Activated CD8-positive, alpha-beta memory T cell treated with anti-CD3 and anti-CD28 coated beads, Interleukin-2, amount 10 ng/mL, durations not matched to agents 7 days and 5 days (primary cell): ENCODE measurements at regions not wholly inside any gene's neighbourhood (a gene's known extent, or its start where the extent isn't known, plus 50 kb on each side); places are given as distances from the start of the nearest gene placed in this dataset.
"Not testable (repeated sequence)": the region's sequence is repeated elsewhere in the genome, so short reads cannot be mapped to it uniquely, and the experiment has no call there.

Source experiments
- ATAC-seq: fragments of 150-1000 bp; cut with Tn5 transposase; one replicate; pipeline ENCODE4 v1.10.0; 2021; ENCODE audit warnings: moderate library complexity
- CTCF ChIA-PET: fragments of 350-600 bp; sonication (Branson Sonifier 250); formaldehyde crosslinking; loops from one replicate; lab custom pipeline; 2021; ENCODE audit warnings: antibody characterized with exemption; lab: Charles Lee
- DNase-seq: peaks from one replicate; pipeline ENCODE4 v3.0.0-alpha.2; 2020
- H3K27ac Mint-ChIP-seq: one replicate; pipeline ENCODE4 v1.8.0; 2021; ENCODE audit warnings: mild to moderate bottlenecking, mixed read lengths
- H3K27me3 Mint-ChIP-seq: one replicate; pipeline ENCODE4 v1.8.0; 2021; ENCODE audit warnings: mixed read lengths
- H3K36me3 Mint-ChIP-seq: one replicate; pipeline ENCODE4 v1.8.0; 2021; ENCODE audit warnings: mild to moderate bottlenecking, mixed read lengths
- H3K4me1 Mint-ChIP-seq: one replicate; pipeline ENCODE4 v1.8.0; 2021; ENCODE audit warnings: mixed read lengths
- H3K4me3 Mint-ChIP-seq: one replicate; pipeline ENCODE4 v1.8.0; 2021; ENCODE audit warnings: mild to moderate bottlenecking, moderate library complexity, mixed read lengths
- H3K9me3 Mint-ChIP-seq: one replicate; pipeline ENCODE4 v1.8.0; 2022; ENCODE audit warnings: low read depth, mixed read lengths

GRCh38 chr13:83709426-83710132 is 172.7 kb downstream of the SLITRK1 start:
- ATAC-seq (no peak), DNase-seq (no peak)
- Mint-ChIP-seq H3K4me3 (no peak overlapping the region), H3K9me3 (no peaks in the 10 kb centered on the region), H3K27me3 (no peaks in the 10 kb centered on the region), H3K27ac (no peak overlapping the region), H3K36me3 (no peaks in the 10 kb centered on the region), H3K4me1 (no peaks in the 10 kb centered on the region)
- CTCF ChIA-PET, result no interaction called here

GRCh38 chr13:83702021-83702420 is 180.3 kb downstream of the SLITRK1 start:
- no peaks in the 10 kb centered on the region for H3K27me3 Mint-ChIP-seq
- CTCF ChIA-PET, result no interaction called here

GRCh38 chr13:83692800-83693199 is 189.5 kb downstream of the SLITRK1 start:
- DNase-seq, result no peak
- Mint-ChIP-seq H3K36me3 (no peaks in the 10 kb centered on the region), H3K4me1 (no peaks in the 10 kb centered on the region), H3K27ac (no peak overlapping the region), H3K27me3 (no peaks in the 10 kb centered on the region), H3K4me3 (no peak overlapping the region), H3K9me3 (peaks cover 5% of the 10 kb centered on the region)
- CTCF ChIA-PET, result no interaction called here
- ATAC-seq, result no peak

More at GRCh38 chr13:83702021-83702420, 180.3 kb downstream of the SLITRK1 start:
- Mint-ChIP-seq H3K9me3 (no peaks in the 10 kb centered on the region), H3K4me1 (no peaks in the 10 kb centered on the region), H3K4me3 (no peak overlapping the region), H3K36me3 (no peaks in the 10 kb centered on the region), H3K27ac (no peak overlapping the region)
- ATAC-seq, result no peak
- DNase-seq, result no peak

- DNase-seq (no peak), ATAC-seq (no peak)
- CTCF ChIA-PET, result no interaction called here
- H3K36me3 Mint-ChIP-seq, result no peaks in the 10 kb centered on the region
- H3K27ac Mint-ChIP-seq, result no peak overlapping the region
- H3K4me1 Mint-ChIP-seq, result no peaks in the 10 kb centered on the region
- H3K4me3 Mint-ChIP-seq, result no peak overlapping the region
- no peaks in the 10 kb centered on the region for H3K27me3 Mint-ChIP-seq
- peaks cover 5% of the 10 kb centered on the region for H3K9me3 Mint-ChIP-seq
Observed at GRCh38 chr13:83691966-83692365, 190.3 kb downstream of the SLITRK1 start.

- H3K27ac Mint-ChIP-seq, result no peak overlapping the region
- H3K4me3 Mint-ChIP-seq, result no peak overlapping the region
- no peaks in the 10 kb centered on the region for H3K36me3 Mint-ChIP-seq
- no peaks in the 10 kb centered on the region for H3K27me3 Mint-ChIP-seq
- no peak for ATAC-seq
- DNase-seq, result no peak
- no peaks in the 10 kb centered on the region for H3K9me3 Mint-ChIP-seq
- H3K4me1 Mint-ChIP-seq, result no peaks in the 10 kb centered on the region
- CTCF ChIA-PET, result no interaction called here
Observed at GRCh38 chr13:83681547-83681946, 200.7 kb downstream of the SLITRK1 start.

GRCh38 chr13:83677985-83678384 is 204.3 kb downstream of the SLITRK1 start:
- no peak overlapping the region for H3K4me3 Mint-ChIP-seq
- H3K27me3 Mint-ChIP-seq, result no peaks in the 10 kb centered on the region
- no peak overlapping the region for H3K27ac Mint-ChIP-seq
- no peaks in the 10 kb centered on the region for H3K4me1 Mint-ChIP-seq
- H3K36me3 Mint-ChIP-seq, result no peaks in the 10 kb centered on the region
- DNase-seq (no peak), ATAC-seq (no peak)
- CTCF ChIA-PET, result no interaction called here
- peaks cover 2% of the 10 kb centered on the region for H3K9me3 Mint-ChIP-seq

GRCh38 chr13:83672612-83673011 is 209.7 kb downstream of the SLITRK1 start:
- no peak for ATAC-seq
- Mint-ChIP-seq H3K9me3 (peaks cover 11% of the 10 kb centered on the region), H3K27ac (no peak overlapping the region)

GRCh38 chr13:83667606-83668005 is 214.7 kb downstream of the SLITRK1 start:
- Mint-ChIP-seq H3K9me3 (peaks cover 8% of the 10 kb centered on the region), H3K4me3 (no peak overlapping the region), H3K27ac (no peak overlapping the region), H3K27me3 (no peaks in the 10 kb centered on the region), H3K36me3 (no peaks in the 10 kb centered on the region), H3K4me1 (no peaks in the 10 kb centered on the region)
- ATAC-seq, result no peak
- DNase-seq, result no peak
- CTCF ChIA-PET, result no interaction called here

More at GRCh38 chr13:83672612-83673011, 209.7 kb downstream of the SLITRK1 start:
- no peaks in the 10 kb centered on the region for H3K27me3 Mint-ChIP-seq
- CTCF ChIA-PET, result no interaction called here
- no peak overlapping the region for H3K4me3 Mint-ChIP-seq
- H3K36me3 Mint-ChIP-seq, result no peaks in the 10 kb centered on the region
- H3K4me1 Mint-ChIP-seq, result no peaks in the 10 kb centered on the region
- DNase-seq, result no peak

- Mint-ChIP-seq H3K36me3 (no peaks in the 10 kb centered on the region), H3K9me3 (peaks cover 4% of the 10 kb centered on the region), H3K4me3 (no peak overlapping the region), H3K27me3 (no peaks in the 10 kb centered on the region), H3K27ac (no peak overlapping the region), H3K4me1 (no peaks in the 10 kb centered on the region)
- CTCF ChIA-PET, result no interaction called here
- DNase-seq (no peak), ATAC-seq (no peak)
Observed at GRCh38 chr13:83666141-83666540, 216.1 kb downstream of the SLITRK1 start.

GRCh38 chr13:83657281-83657680 is 225.0 kb downstream of the SLITRK1 start:
- peaks cover 5% of the 10 kb centered on the region for H3K9me3 Mint-ChIP-seq
- ATAC-seq, result no peak
- no peaks in the 10 kb centered on the region for H3K36me3 Mint-ChIP-seq
- CTCF ChIA-PET, result no interaction called here
- no peak overlapping the region for H3K27ac Mint-ChIP-seq
- H3K4me3 Mint-ChIP-seq, result no peak overlapping the region
- DNase-seq, result no peak
- H3K4me1 Mint-ChIP-seq, result no peaks in the 10 kb centered on the region
- no peaks in the 10 kb centered on the region for H3K27me3 Mint-ChIP-seq

GRCh38 chr13:83642617-83643016 is 239.7 kb downstream of the SLITRK1 start:
- H3K9me3 Mint-ChIP-seq, CTCF ChIA-PET, H3K27me3 Mint-ChIP-seq, ATAC-seq, H3K4me1 Mint-ChIP-seq, H3K27ac Mint-ChIP-seq, H3K36me3 Mint-ChIP-seq, H3K4me3 Mint-ChIP-seq, DNase-seq: not testable (repeated sequence)

GRCh38 chr13:83634601-83635000 is 247.7 kb downstream of the SLITRK1 start:
- Mint-ChIP-seq H3K4me3 (no peak overlapping the region), H3K4me1 (no peaks in the 10 kb centered on the region), H3K9me3 (no peaks in the 10 kb centered on the region), H3K36me3 (no peaks in the 10 kb centered on the region), H3K27ac (no peak overlapping the region), H3K27me3 (no peaks in the 10 kb centered on the region)
- DNase-seq, result no peak
- CTCF ChIA-PET, result no interaction called here
- no peak for ATAC-seq

- Mint-ChIP-seq H3K4me3 (no peak overlapping the region), H3K27ac (no peak overlapping the region), H3K36me3 (no peaks in the 10 kb centered on the region), H3K27me3 (no peaks in the 10 kb centered on the region), H3K4me1 (no peaks in the 10 kb centered on the region), H3K9me3 (no peaks in the 10 kb centered on the region)
- no peak for DNase-seq
- CTCF ChIA-PET, result no interaction called here
- ATAC-seq, result no peak
Observed at GRCh38 chr13:83633746-83634145, 248.5 kb downstream of the SLITRK1 start.

GRCh38 chr13:83622422-83622784 is 259.9 kb downstream of the SLITRK1 start:
- Mint-ChIP-seq H3K4me3 (no peak overlapping the region), H3K36me3 (no peaks in the 10 kb centered on the region), H3K9me3 (no peaks in the 10 kb centered on the region), H3K27me3 (no peaks in the 10 kb centered on the region), H3K27ac (no peak overlapping the region), H3K4me1 (no peaks in the 10 kb centered on the region)
- ATAC-seq, result no peak
- CTCF ChIA-PET, result no interaction called here
- DNase-seq, result no peak
